IPS-20b (cell line): ENCODE measurements at regions not wholly inside any gene's neighbourhood (a gene's known extent, or its start where the extent isn't known, plus 50 kb on each side); places are given as distances from the start of the nearest gene placed in this dataset.

Experiments used
- H3K27ac ChIP-seq: one replicate; pipeline ENCODE4 v1.5.1; 2013; ENCODE audit warnings: low read length
- H3K27me3 ChIP-seq: 2 replicates; pipeline ENCODE4 v1.6.1; 2013; ENCODE audit warnings: mild to moderate bottlenecking, low read length, inconsistent platforms; ENCODE audit not compliant: insufficient read depth
- H3K36me3 ChIP-seq: 2 replicates; pipeline ENCODE4 v1.6.1; 2013; ENCODE audit warnings: low read depth, mild to moderate bottlenecking, inconsistent platforms, low read length, moderate library complexity; ENCODE audit not compliant: insufficient read depth
- H3K4me1 ChIP-seq: 2 replicates; pipeline ENCODE4 v1.6.1; 2013; ENCODE audit warnings: mild to moderate bottlenecking, control low read depth, inconsistent platforms, low read length, moderate library complexity; ENCODE audit not compliant: insufficient read depth
- H3K4me3 ChIP-seq: 2 replicates; pipeline ENCODE4 v1.5.1; 2013; ENCODE audit warnings: mild to moderate bottlenecking, low read length, inconsistent platforms
- H3K9ac ChIP-seq: 2 replicates; pipeline ENCODE4 v1.6.1; 2013; ENCODE audit warnings: low read depth, mild to moderate bottlenecking, inconsistent platforms, low read length, moderate library complexity
- H3K9me3 ChIP-seq: 2 replicates; pipeline ENCODE4 v1.6.1; 2013; ENCODE audit warnings: mild to moderate bottlenecking, low read depth, low read length, inconsistent platforms; ENCODE audit not compliant: insufficient read depth

- no peak overlapping the region for H3K9ac ChIP-seq
- H3K9me3 ChIP-seq, result peaks cover 40% of the 10 kb centered on the region
- no peak overlapping the region for H3K4me3 ChIP-seq
- H3K27me3 ChIP-seq, result no peaks in the 10 kb centered on the region
- no peaks in the 10 kb centered on the region for H3K36me3 ChIP-seq
- no peak overlapping the region for H3K27ac ChIP-seq
- H3K4me1 ChIP-seq, result no peaks in the 10 kb centered on the region
Measured at GRCh38 chr12:73421832-73422231, 1115.8 kb upstream of the ATXN7L3B start.

- no peaks in the 10 kb centered on the region for H3K4me1 ChIP-seq
- H3K27me3 ChIP-seq, result no peaks in the 10 kb centered on the region
- H3K4me3 ChIP-seq, result no peak overlapping the region
Measured at GRCh38 chr12:73424484-73424883, 1113.2 kb upstream of the ATXN7L3B start.

DNA sequence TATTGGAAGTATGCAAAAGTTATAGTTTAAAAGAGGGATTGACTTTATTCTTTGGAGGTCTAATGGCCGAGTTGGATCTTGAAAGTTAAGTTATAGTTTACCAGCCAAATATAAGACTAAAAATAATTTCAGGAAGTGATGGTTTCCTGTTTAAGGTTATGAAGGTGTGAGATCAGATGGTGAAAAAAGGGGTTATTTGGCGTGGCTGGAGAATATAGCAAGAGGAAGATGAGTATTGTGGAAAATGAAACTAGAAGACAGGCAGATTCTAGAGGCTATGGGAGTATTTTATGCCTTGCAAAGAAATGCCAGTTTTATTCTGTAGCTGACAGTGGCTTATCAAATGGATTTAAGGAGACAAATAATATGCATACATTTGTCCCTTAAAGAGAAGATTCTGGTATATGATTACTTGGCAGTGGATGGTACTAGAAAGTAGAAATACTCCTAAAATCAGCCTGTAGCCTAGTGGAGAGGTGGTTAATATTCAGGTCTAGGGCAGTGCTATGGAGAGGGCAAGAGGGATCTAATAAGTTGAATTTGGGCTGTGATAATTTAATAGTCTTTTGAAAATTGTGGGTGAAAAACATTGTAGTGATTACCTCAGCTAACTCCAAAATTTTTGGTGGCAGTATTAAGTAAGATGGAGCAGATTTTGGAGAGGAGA lies 1091.8 kb upstream of the ATXN7L3B start:
- Histone ChIP-seq H3K9me3 (no peaks in the 10 kb centered on the region), H3K4me1 (no peaks in the 10 kb centered on the region), H3K4me3 (no peak overlapping the region), H3K9ac (no peak overlapping the region), H3K27me3 (no peaks in the 10 kb centered on the region), H3K27ac (no peak overlapping the region), H3K36me3 (no peaks in the 10 kb centered on the region)

More at GRCh38 chr12:73424484-73424883, 1113.2 kb upstream of the ATXN7L3B start:
- Histone ChIP-seq H3K9ac (no peak overlapping the region), H3K36me3 (no peaks in the 10 kb centered on the region), H3K9me3 (peaks cover 44% of the 10 kb centered on the region), H3K27ac (no peak overlapping the region)

GRCh38 chr12:73452672-73453469 lies 1084.8 kb upstream of the ATXN7L3B start:
- H3K36me3 ChIP-seq, result no peaks in the 10 kb centered on the region
- no peaks in the 10 kb centered on the region for H3K4me1 ChIP-seq
- no peak overlapping the region for H3K4me3 ChIP-seq
- H3K27me3 ChIP-seq, result peaks cover 40% of the 10 kb centered on the region
- no peaks in the 10 kb centered on the region for H3K9me3 ChIP-seq
- no peak overlapping the region for H3K9ac ChIP-seq
- no peak overlapping the region for H3K27ac ChIP-seq

DNA sequence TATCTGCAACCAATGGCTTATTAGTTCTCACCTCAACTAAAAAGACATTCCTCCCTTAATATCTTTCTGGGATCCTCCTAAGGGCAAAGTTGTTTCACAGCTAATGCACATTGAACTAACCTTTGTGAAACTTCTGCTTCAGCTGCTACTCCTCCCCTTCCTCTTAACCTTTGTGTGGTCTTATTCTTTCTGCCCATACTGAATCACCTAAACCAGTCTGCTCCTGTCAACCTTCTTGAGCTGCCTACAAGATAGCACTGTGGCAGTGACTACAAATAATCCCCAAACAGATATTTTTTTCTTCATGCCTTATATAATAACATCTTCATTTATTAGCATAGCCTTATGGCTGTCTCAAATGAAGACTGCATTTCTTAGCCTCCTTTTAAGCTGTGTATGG lies 1077.4 kb upstream of the ATXN7L3B start:
- H3K27me3 ChIP-seq, result peaks cover 54% of the 10 kb centered on the region

GRCh38 chr12:73465106-73465505 lies 1072.5 kb upstream of the ATXN7L3B start:
- Histone ChIP-seq H3K27me3 (peaks cover 6% of the 10 kb centered on the region), H3K4me1 (peaks cover 4% of the 10 kb centered on the region; the same call in 1 of the 2 replicates), H3K27ac (no peak overlapping the region), H3K9ac (no peak overlapping the region), H3K9me3 (no peaks in the 10 kb centered on the region), H3K36me3 (no peaks in the 10 kb centered on the region), H3K4me3 (no peak overlapping the region)

More for the DNA sequence above, 1077.4 kb upstream of the ATXN7L3B start:
- Histone ChIP-seq H3K9me3 (no peaks in the 10 kb centered on the region), H3K9ac (no peak overlapping the region), H3K4me1 (peaks cover 2% of the 10 kb centered on the region; the same call in 1 of the 2 replicates), H3K36me3 (no peaks in the 10 kb centered on the region), H3K4me3 (no peak overlapping the region), H3K27ac (no peak overlapping the region)

GRCh38 chr12:73486256-73486655 lies 1051.4 kb upstream of the ATXN7L3B start:
- no peaks in the 10 kb centered on the region for H3K36me3 ChIP-seq
- H3K4me1 ChIP-seq, result peaks cover 15% of the 10 kb centered on the region
- no peak overlapping the region for H3K9ac ChIP-seq
- H3K27ac ChIP-seq, result no peak overlapping the region
- H3K9me3 ChIP-seq, result peaks cover 5% of the 10 kb centered on the region
- no peaks in the 10 kb centered on the region for H3K27me3 ChIP-seq
- H3K4me3 ChIP-seq, result no peak overlapping the region

DNA sequence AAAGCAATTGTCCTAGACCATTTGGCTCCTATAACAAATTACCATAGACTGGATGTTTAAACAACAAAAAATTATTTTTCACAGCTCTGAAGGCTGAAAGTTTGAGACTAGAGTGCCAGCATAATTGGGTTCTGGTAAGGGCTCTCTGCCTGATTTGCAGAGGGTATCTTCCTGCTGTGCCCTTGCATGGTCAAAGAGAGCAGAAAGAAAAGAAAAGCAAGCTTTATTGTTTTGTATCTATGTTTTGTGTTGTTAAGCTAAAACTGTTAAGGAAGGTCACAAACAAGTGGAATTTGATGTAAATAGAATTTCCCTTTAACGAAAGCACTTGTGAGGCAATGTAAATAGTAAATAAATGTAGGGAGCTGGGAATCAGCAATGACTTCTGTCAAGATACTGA lies 1031.0 kb upstream of the ATXN7L3B start:
- Histone ChIP-seq H3K4me1 (peaks cover 7% of the 10 kb centered on the region; the same call in 1 of the 2 replicates), H3K4me3 (no peak overlapping the region), H3K9me3 (no peaks in the 10 kb centered on the region; the same call in 1 of the 2 replicates), H3K27ac (no peak overlapping the region), H3K27me3 (no peaks in the 10 kb centered on the region; the same call in 1 of the 2 replicates), H3K36me3 (no peaks in the 10 kb centered on the region), H3K9ac (no peak overlapping the region)

- Histone ChIP-seq H3K4me3 (no peak overlapping the region), H3K4me1 (no peaks in the 10 kb centered on the region)
Measured at GRCh38 chr12:73514672-73515071, 1023.0 kb upstream of the ATXN7L3B start.

DNA sequence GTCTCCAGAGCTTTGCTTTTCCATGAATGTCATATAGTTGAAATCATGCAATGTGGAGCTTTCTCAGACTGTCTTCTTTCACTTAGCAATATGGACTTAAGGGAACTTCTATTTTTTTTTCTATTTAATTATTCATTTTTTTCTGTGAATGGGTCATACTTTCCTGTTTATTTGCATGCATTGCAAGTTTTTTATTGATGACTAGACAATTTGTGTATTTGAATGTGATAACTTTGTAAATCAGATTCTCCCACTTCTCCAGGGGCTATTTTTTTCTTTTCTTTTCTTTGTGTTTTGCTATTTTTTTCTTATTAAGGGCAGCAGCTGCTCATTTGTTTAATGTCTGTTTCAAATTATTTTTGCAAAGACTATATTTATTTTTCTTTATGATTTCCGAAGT lies 1019.8 kb upstream of the ATXN7L3B start:
- Histone ChIP-seq H3K27ac (no peak overlapping the region), H3K4me3 (no peak overlapping the region), H3K36me3 (no peaks in the 10 kb centered on the region), H3K27me3 (no peaks in the 10 kb centered on the region), H3K4me1 (no peaks in the 10 kb centered on the region), H3K9ac (no peak overlapping the region), H3K9me3 (peaks cover 7% of the 10 kb centered on the region; the same call in 1 of the 2 replicates)

More at GRCh38 chr12:73514672-73515071, 1023.0 kb upstream of the ATXN7L3B start:
- Histone ChIP-seq H3K9me3 (no peaks in the 10 kb centered on the region), H3K27me3 (no peaks in the 10 kb centered on the region), H3K9ac (no peak overlapping the region), H3K36me3 (no peaks in the 10 kb centered on the region), H3K27ac (no peak overlapping the region)

DNA sequence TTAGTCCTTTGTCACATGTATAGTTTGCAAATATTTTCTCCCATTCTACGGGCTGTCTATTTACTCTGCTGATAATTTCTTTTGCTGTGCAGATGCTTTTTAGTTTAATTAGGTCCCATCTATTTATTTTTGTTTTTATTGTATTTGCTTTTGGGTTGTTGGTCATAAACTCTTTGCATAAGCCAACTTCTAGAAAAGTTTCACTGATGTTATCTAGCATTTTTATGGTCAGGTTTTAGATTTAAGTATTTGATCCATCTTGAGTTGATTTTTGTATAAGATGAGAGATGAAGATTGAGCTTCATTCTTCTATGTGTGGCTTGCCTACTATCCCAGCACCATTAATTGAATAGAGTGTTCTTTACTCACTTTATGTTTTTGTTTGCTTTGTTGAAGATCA lies 1008.4 kb upstream of the ATXN7L3B start:
- H3K27me3 ChIP-seq, result no peaks in the 10 kb centered on the region
- no peak overlapping the region for H3K27ac ChIP-seq
- no peak overlapping the region for H3K4me3 ChIP-seq
- peaks cover 7% of the 10 kb centered on the region; the same call in 1 of the 2 replicates for H3K9me3 ChIP-seq
- no peaks in the 10 kb centered on the region for H3K4me1 ChIP-seq
- H3K9ac ChIP-seq, result no peak overlapping the region
- no peaks in the 10 kb centered on the region for H3K36me3 ChIP-seq

DNA sequence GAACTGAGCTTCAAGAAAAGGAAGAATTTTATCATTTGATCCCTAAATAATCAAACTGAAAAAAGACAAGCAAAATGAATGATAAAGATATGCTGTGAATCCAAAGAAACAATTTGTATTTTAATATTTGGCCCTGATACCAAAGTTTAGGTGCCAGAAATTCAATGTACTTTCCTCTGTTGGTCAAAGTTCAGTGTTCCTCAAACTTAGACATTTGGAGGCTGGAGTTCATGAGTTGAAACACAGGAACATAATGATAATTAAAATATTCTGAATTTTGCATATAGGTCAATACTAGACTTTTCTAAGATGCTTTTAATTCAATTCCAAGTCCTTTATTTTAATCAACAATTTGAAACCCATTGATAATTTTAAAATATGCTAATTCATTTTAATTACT lies 1007.7 kb upstream of the ATXN7L3B start:
- H3K27me3 ChIP-seq, result no peaks in the 10 kb centered on the region
- no peak overlapping the region for H3K9ac ChIP-seq
- no peaks in the 10 kb centered on the region for H3K36me3 ChIP-seq
- peaks cover under 1% of the 10 kb centered on the region; the same call in 1 of the 2 replicates for H3K9me3 ChIP-seq
- no peak overlapping the region for H3K27ac ChIP-seq
- peaks cover 3% of the 10 kb centered on the region; the same call in 1 of the 2 replicates for H3K4me1 ChIP-seq
- no peak overlapping the region for H3K4me3 ChIP-seq
